ENCODE measurements at regions not wholly inside any gene's neighbourhood (a gene's known extent, or its start where the extent isn't known, plus 50 kb on each side); places are given as distances from the start of the nearest gene placed in this dataset.

DNA sequence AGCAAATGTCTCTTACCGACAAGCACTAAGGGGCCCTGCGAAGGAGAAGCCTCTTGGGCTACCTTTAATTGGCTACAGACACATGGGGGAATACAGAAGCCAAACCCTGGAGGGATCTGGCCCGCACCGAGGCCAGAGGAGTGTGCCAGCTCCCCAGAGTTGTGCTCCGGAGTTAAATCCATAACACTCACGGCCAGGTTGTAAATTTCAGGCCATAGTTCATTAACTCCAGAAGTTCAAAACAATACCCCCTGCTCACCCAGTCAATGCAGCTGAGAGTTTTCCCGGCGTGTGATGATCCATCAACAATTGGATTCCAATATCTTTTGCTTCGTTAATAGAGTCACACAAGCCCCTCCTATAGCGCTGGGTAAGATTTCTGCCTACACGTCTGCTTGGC is 371.5 kb downstream of the NXPE2 start:
- DNase-seq (ENCODE audit: low spot score): no peak
- H3K27ac Mint-ChIP-seq (ENCODE audit: unreplicated experiment): no peak overlapping the region
- H3K9me3 Mint-ChIP-seq (ENCODE audit: low read depth): no peaks in the 10 kb centered on the region
- peaks cover 29% of the 10 kb centered on the region for H3K27me3 Mint-ChIP-seq (ENCODE audit: low read depth)
- TF ChIP-seq, protein P1, sequence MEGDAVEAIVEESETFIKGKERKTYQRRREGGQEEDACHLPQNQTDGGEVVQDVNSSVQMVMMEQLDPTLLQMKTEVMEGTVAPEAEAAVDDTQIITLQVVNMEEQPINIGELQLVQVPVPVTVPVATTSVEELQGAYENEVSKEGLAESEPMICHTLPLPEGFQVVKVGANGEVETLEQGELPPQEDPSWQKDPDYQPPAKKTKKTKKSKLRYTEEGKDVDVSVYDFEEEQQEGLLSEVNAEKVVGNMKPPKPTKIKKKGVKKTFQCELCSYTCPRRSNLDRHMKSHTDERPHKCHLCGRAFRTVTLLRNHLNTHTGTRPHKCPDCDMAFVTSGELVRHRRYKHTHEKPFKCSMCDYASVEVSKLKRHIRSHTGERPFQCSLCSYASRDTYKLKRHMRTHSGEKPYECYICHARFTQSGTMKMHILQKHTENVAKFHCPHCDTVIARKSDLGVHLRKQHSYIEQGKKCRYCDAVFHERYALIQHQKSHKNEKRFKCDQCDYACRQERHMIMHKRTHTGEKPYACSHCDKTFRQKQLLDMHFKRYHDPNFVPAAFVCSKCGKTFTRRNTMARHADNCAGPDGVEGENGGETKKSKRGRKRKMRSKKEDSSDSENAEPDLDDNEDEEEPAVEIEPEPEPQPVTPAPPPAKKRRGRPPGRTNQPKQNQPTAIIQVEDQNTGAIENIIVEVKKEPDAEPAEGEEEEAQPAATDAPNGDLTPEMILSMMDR (IDR thresholded peaks at IDR 0.05): no peak
- no peaks in the 10 kb centered on the region for H3K4me1 Mint-ChIP-seq (ENCODE audit: low read depth)
- H3K36me3 Mint-ChIP-seq (ENCODE audit: low read depth): no peaks in the 10 kb centered on the region
- no peak overlapping the region for H3K4me3 Mint-ChIP-seq (ENCODE audit: unreplicated experiment)

- TF ChIP-seq, protein P1 (IDR thresholded peaks at IDR 0.05): no peak
- H3K9me3 Mint-ChIP-seq (ENCODE audit: low read depth): peaks cover under 1% of the 10 kb centered on the region
- no peaks in the 10 kb centered on the region for H3K36me3 Mint-ChIP-seq (ENCODE audit: low read depth)
- no peaks in the 10 kb centered on the region for H3K4me1 Mint-ChIP-seq (ENCODE audit: low read depth)
- H3K27me3 Mint-ChIP-seq (ENCODE audit: low read depth): peaks cover 27% of the 10 kb centered on the region
- no peak overlapping the region for H3K27ac Mint-ChIP-seq (ENCODE audit: unreplicated experiment)
- H3K4me3 Mint-ChIP-seq (ENCODE audit: unreplicated experiment): no peak overlapping the region
- no peak for DNase-seq (ENCODE audit: low spot score)
These were observed 372.4 kb downstream of the NXPE2 start for GRCh38 chr11:115050756-115051155.

DNA sequence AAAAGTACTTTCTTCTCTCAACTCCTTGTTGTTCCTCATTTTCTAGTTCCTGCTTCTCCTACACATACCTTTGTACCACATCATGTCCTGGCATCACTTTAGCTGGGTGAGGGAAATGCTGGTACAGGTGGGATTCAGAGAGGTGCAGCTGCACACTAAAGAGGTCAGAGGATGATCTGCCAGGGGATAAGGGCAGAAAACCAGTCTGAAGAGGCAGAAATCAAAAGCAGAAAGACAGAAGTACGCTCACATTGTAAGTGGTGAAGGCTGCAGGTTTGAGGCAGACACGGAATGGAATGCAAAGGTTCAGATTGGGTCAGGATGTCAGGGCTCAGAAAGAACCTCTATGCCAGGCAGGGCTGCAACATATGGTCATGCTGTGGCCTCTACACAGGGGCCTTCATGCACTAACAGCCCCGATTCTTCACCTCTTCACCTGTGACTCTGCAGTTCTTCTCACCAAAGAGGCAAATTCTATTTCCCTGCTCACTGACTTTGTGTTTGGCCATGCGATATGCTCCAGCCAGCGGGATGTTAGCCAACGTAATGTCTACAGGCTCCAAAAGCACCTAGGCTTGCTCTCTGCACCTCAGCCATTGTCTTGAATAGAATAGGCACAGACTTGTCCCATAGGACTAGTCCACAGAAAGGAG is 373.7 kb downstream of the NXPE2 start:
- Mint-ChIP-seq H3K9me3 (ENCODE audit: low read depth) (peaks cover 12% of the 10 kb centered on the region), H3K4me3 (ENCODE audit: unreplicated experiment) (no peak overlapping the region), H3K27ac (ENCODE audit: unreplicated experiment) (no peak overlapping the region), H3K36me3 (ENCODE audit: low read depth) (peaks cover 4% of the 10 kb centered on the region), H3K4me1 (ENCODE audit: low read depth) (no peaks in the 10 kb centered on the region), H3K27me3 (ENCODE audit: low read depth) (peaks cover 27% of the 10 kb centered on the region)
- TF ChIP-seq, protein P1 (IDR thresholded peaks at IDR 0.05): no peak
- DNase-seq (ENCODE audit: low spot score): no peak

DNA sequence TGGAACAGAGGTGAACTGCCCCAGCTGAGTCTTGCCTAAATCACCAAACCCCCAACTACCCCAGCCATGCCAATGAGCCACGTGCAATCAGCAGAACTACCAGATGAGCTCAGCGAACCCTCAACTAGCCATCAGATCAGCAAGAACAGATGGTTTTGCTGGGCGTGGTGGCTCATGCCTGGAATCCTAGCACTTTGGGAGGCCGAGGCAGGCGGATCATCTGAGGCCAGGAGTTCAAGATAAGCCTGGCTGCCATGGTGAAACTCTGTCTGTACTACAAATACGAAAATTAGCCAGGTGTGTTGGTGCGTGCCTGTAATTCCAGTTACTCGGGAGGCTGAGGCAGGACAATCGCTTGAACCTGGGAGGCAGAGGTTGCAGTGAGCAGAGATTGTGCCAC is 374.3 kb downstream of the NXPE2 start:
- peaks cover 17% of the 10 kb centered on the region for H3K9me3 Mint-ChIP-seq (ENCODE audit: low read depth)
- no peak overlapping the region for H3K27ac Mint-ChIP-seq (ENCODE audit: unreplicated experiment)
- H3K4me1 Mint-ChIP-seq (ENCODE audit: low read depth): no peaks in the 10 kb centered on the region
- TF ChIP-seq, protein P1 (IDR thresholded peaks at IDR 0.05): no peak
- DNase-seq (ENCODE audit: low spot score): no peak
- H3K4me3 Mint-ChIP-seq (ENCODE audit: unreplicated experiment): no peak overlapping the region
- H3K27me3 Mint-ChIP-seq (ENCODE audit: low read depth): peaks cover 25% of the 10 kb centered on the region
- peaks cover 4% of the 10 kb centered on the region for H3K36me3 Mint-ChIP-seq (ENCODE audit: low read depth)

DNA sequence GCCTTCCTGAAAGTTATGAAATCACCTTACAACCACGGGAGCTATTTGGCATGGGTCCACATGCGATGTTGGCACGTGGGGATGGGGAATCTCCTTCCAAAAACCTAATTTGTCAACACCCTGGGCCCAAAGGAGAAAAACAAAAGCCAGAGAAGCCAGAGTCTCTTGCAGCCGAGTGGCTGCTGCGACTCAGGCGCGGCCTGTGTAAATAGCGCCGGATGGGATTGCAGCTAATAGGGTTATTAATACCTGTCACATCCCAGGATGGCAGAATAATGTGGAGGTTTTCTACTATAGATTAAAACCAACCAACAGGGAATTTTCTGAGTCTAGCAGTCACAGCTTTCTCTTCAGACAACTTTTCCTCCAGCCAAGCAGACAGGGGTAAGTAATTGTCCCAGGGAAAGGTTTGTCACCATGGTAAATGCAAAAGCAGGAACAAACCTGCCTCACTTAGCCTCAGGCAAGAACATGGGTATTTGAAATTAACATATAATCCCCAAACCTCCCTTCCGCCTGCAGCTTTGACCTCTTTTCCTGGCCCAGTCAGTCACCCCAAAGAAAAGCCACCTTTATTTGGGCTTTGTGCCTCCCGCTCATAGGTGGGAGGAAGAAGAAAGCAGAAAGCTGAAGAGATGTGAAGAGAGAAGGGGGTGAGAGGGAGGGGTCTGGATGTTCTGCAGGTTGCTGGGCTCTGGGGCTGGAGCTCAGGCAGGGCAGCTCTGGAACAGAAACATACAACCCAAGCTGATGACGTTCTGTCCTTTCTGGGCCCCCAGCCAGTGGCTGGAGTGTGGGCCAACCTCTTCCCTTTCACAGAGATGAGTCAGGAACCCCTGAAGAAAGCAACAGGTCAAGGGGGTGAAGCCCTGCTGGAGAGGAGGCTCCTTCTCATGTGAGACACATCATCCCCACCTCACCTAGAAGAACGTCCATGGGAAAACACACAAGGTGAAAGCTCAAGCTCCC is 376.5 kb downstream of the NXPE2 start:
- DNase-seq (ENCODE audit: low spot score): no peak
- no peak overlapping the region for H3K4me3 Mint-ChIP-seq (ENCODE audit: unreplicated experiment)
- peaks cover 19% of the 10 kb centered on the region for H3K9me3 Mint-ChIP-seq (ENCODE audit: low read depth)
- H3K36me3 Mint-ChIP-seq (ENCODE audit: low read depth): peaks cover 4% of the 10 kb centered on the region
- H3K27me3 Mint-ChIP-seq (ENCODE audit: low read depth): peaks cover 19% of the 10 kb centered on the region
- H3K4me1 Mint-ChIP-seq (ENCODE audit: low read depth): no peaks in the 10 kb centered on the region
- H3K27ac Mint-ChIP-seq (ENCODE audit: unreplicated experiment): no peak overlapping the region
- TF ChIP-seq, protein P1 (IDR thresholded peaks at IDR 0.05): no peak
